GM18505 (cell line): ENCODE measurements at regions not wholly inside any gene's neighbourhood (a gene's known extent, or its start where the extent isn't known, plus 50 kb on each side); places are given as distances from the start of the nearest gene placed in this dataset.
A peak's percentile ranks its signal among the peaks of the same experiment; 100 is the strongest.

Source experiments
- ATAC-seq: cut with Tn5 transposase; IDR thresholded peaks from one replicate; pipeline ENCODE4 v1.9.1; 2021; ENCODE audit not compliant: unreplicated experiment
- POLR2A ChIP-seq: IDR thresholded peaks from 4 replicates; pipeline ENCODE4 v1.6.1; 2011; ENCODE audit warnings: borderline replicate concordance; ENCODE audit not compliant: insufficient read depth, insufficient read length; ENCODE audit errors: extremely low read depth

- no peak for TF ChIP-seq POLR2A
- no peak for ATAC-seq
Observed at GRCh38 chr3:88000853-88001252, 58.0 kb downstream of the CGGBP1 start.

DNA sequence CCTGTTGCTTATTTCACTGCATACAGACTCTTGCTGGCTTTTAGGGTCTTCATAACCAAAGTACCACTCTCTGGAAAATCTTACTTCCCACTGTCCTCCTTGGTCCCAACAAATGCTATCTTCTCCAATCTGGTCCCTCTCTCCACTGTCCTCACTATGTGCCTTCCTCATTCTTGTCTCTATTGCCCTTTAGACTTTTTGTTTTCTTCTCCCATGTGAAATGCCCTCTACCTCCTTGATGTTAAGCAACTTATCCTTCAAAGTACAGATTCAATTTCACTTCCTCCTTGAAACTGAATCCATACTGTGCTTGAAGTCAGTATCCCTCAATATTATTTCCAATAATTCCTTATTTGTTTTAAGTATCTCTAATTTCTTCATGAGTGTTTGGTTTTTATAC lies 60.8 kb downstream of the CGGBP1 start:
- ATAC-seq, result no peak
- no peak for TF ChIP-seq POLR2A

DNA sequence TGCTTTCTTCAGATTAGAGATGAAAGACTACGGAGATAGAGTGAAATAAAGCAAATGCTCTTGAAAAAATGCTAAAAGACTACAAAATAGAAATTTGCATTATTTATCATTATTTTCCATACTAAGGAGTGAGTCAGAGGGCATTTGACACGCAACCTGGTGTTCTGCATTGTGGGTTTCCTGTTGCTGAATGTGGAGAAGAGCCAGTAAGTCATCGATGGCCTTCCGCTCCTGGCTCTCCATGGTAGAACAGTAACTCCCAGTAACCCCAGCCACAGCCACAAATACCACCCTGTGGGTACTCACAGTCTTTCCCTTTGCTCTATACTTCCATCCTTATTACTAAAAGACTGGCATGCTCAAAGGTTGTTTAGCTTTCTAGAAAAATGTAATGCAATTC lies 61.5 kb downstream of the CGGBP1 start:
- TF ChIP-seq POLR2A, result no peak
- ATAC-seq, result peak; percentile 90

DNA sequence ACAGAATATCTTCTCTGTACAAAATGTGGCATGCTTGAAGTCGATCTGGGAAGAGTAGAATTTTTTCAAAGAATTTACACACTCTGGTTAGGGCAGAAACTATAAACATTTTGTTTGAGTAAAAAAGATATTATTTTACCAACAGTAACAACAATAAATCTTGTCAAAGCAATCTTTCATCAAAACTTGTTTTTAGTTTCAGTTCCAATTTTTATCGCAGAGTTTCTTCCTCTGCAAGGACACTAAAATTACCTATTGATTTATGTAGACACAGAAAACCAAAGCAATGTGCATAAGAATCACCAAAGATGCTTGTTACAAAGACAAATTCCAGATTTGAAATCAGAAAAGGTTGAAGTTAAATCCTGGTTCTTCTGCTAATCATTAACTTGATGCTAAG lies 61.9 kb downstream of the CGGBP1 start:
- TF ChIP-seq POLR2A, result no peak
- ATAC-seq, result peak; percentile 21

- no peak for ATAC-seq
- no peak for TF ChIP-seq POLR2A
Observed at GRCh38 chr3:87993566-87993965, 65.2 kb downstream of the CGGBP1 start.

- no peak for TF ChIP-seq POLR2A
Observed at GRCh38 chr3:87987952-87988351, 70.9 kb downstream of the CGGBP1 start.

GRCh38 chr3:87982421-87982820 lies 76.4 kb downstream of the CGGBP1 start:
- TF ChIP-seq POLR2A, result no peak
- no peak for ATAC-seq

More at GRCh38 chr3:87987952-87988351, 70.9 kb downstream of the CGGBP1 start:
- no peak for ATAC-seq

- ATAC-seq, result no peak
- no peak for TF ChIP-seq POLR2A
Observed at GRCh38 chr3:87979527-87979926, 79.3 kb downstream of the CGGBP1 start.

- no peak for ATAC-seq
Observed at GRCh38 chr3:87977765-87978164, 81.0 kb downstream of the CGGBP1 start.

GRCh38 chr3:87975716-87976115 lies 83.1 kb downstream of the CGGBP1 start:
- TF ChIP-seq POLR2A, result no peak
- no peak for ATAC-seq

More at GRCh38 chr3:87977765-87978164, 81.0 kb downstream of the CGGBP1 start:
- no peak for TF ChIP-seq POLR2A

GRCh38 chr3:87973906-87974305 lies 84.9 kb downstream of the CGGBP1 start:
- TF ChIP-seq POLR2A, result no peak
- ATAC-seq, result no peak

DNA sequence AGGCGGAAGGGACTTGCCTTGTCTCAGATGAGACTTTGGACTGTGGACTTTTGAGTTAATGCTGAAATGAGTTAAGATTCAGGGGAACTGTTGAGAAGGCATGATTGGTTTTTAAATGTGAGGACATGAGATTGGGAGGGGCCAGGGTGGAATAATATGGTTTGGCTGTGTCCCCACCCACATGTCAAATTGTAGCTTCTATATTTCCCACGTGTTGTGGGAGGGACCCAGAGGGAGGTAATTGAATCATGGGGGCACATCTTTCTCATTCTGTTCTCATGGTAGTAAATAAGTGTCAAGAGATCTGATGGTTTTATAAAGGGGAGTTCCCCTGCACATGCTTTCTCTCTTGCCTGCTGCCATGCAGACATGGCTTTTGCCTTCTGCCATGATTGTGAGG lies 89.2 kb downstream of the CGGBP1 start:
- ATAC-seq, result no peak
- no peak for TF ChIP-seq POLR2A

- no peak for ATAC-seq
Observed at GRCh38 chr3:87968668-87969067, 90.1 kb downstream of the CGGBP1 start.

DNA sequence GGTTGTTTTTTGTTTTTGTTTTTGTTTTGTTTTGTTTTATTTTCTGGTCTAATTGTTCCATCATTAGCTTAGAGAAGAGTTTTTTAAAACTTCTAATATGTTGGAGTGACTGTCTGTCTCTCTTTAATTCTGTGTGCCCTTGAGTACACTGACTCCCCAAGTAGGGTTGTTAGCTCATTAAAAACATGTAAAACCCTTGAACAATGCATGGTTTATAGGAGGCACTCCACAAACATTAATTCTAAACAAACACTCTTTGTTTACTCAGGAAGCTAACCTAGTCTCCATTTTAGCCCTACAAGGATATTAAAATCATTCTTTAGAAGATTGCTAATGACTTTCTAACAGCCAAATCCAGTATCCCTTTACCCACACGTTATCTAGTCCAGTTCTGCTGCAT lies 100.5 kb downstream of the CGGBP1 start:
- no peak for ATAC-seq

More at GRCh38 chr3:87968668-87969067, 90.1 kb downstream of the CGGBP1 start:
- TF ChIP-seq POLR2A, result no peak

DNA sequence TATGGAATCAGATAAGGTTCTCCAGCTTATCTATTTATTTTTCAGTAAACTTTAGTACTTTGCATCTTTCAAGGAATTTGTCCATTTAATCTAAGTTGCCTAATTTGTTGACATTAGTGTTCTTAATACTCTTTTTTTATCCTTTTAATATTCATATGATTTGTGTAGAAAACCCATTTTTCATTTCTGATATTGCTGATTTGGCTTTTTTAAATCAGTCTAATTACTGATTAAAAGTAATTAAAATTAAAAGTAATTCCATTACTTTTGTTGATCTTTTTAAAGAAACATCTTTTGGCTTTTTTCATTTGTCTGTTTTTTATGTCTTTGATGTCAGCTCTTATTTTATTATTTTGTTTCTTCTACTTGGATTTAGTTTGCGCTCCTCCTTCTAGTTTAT lies 101.2 kb downstream of the CGGBP1 start:
- no peak for TF ChIP-seq POLR2A
- ATAC-seq, result no peak

More for the DNA sequence above, 100.5 kb downstream of the CGGBP1 start:
- TF ChIP-seq POLR2A, result no peak
